Urinary bladder (tissue), 3 donors: ENCODE measurements at regions not wholly inside any gene's neighbourhood (a gene's known extent, or its start where the extent isn't known, plus 50 kb on each side); places are given as distances from the start of the nearest gene placed in this dataset.

ENCODE experiments used
- DNase-seq: peaks from one replicate; pipeline ENCODE4 v3.0.0-alpha.2; 2015; ENCODE audit errors: extremely low spot score
- H3K27ac ChIP-seq: one replicate; pipeline ENCODE4 v1.5.1; 2013; ENCODE audit warnings: low read depth, mild to moderate bottlenecking, moderate library complexity
- H3K36me3 ChIP-seq: one replicate; pipeline ENCODE4 v1.6.1; 2013; ENCODE audit warnings: mild to moderate bottlenecking, moderate library complexity; ENCODE audit not compliant: insufficient read depth
- H3K4me1 ChIP-seq: one replicate; pipeline ENCODE4 v1.6.1; 2013; ENCODE audit warnings: mild to moderate bottlenecking, moderate library complexity; ENCODE audit not compliant: insufficient read depth
- H3K4me3 ChIP-seq: one replicate; pipeline ENCODE4 v1.5.1; 2013; ENCODE audit warnings: low read depth, low read length
- WGBS: extraction: QIAGEN DNeasy Blood & Tissue Kit; methylation state at CpG from one replicate; pipeline ENCODE4 v1.1.7; 2013; 5-methylcytosine and 5-hydroxymethylcytosine counted together
- donor health status: healthy with polysubstance abuse.
- donor health status: healthy.

- H3K27ac ChIP-seq = no peak overlapping the region
- 78% methylated on average over 5 of the region's 5 CpGs for WGBS
- H3K36me3 ChIP-seq = no peaks in the 10 kb centered on the region
- H3K4me1 ChIP-seq = peaks cover 4% of the 10 kb centered on the region
- DNase-seq = no peak
- no peak overlapping the region for H3K4me3 ChIP-seq
These were observed 572.0 kb upstream of the TBX3 start for GRCh38 chr12:115255962-115256361.

GRCh38 chr12:115255257-115255656, 571.3 kb upstream of the TBX3 start:
- H3K4me3 ChIP-seq = no peak overlapping the region
- DNase-seq = no peak
- H3K27ac ChIP-seq = no peak overlapping the region
- H3K4me1 ChIP-seq = peaks cover 2% of the 10 kb centered on the region
- H3K36me3 ChIP-seq = no peaks in the 10 kb centered on the region

GRCh38 chr12:115253049-115253448, 569.1 kb upstream of the TBX3 start:
- Histone ChIP-seq H3K4me3 (no peak overlapping the region), H3K36me3 (no peaks in the 10 kb centered on the region), H3K4me1 (no peaks in the 10 kb centered on the region), H3K27ac (no peak overlapping the region)
- DNase-seq = no peak
- WGBS = 97% methylated on average over 3 of the region's 3 CpGs

GRCh38 chr12:115251727-115252126, 567.8 kb upstream of the TBX3 start:
- Histone ChIP-seq H3K27ac (no peak overlapping the region), H3K4me3 (no peak overlapping the region), H3K4me1 (no peaks in the 10 kb centered on the region), H3K36me3 (no peaks in the 10 kb centered on the region)
- 94% methylated on average over 6 of the region's 6 CpGs for WGBS
- DNase-seq = no peak

GRCh38 chr12:115249671-115250278, 565.8 kb upstream of the TBX3 start:
- 61% methylated on average over 3 of the region's 3 CpGs for WGBS
- H3K4me1 ChIP-seq = no peaks in the 10 kb centered on the region
- peak; percentile 31 for DNase-seq
- no peak overlapping the region for H3K27ac ChIP-seq
- H3K4me3 ChIP-seq = no peak overlapping the region
- H3K36me3 ChIP-seq = no peaks in the 10 kb centered on the region

GRCh38 chr12:115245020-115245419, 561.0 kb upstream of the TBX3 start:
- no peaks in the 10 kb centered on the region for H3K4me1 ChIP-seq
- H3K4me3 ChIP-seq = no peak overlapping the region
- WGBS = 78% methylated on average over 10 of the region's 10 CpGs

GRCh38 chr12:115243933-115244628, 560.1 kb upstream of the TBX3 start:
- H3K36me3 ChIP-seq = no peaks in the 10 kb centered on the region
- no peak for DNase-seq
- 89% methylated on average over 5 of the region's 5 CpGs for WGBS
- no peak overlapping the region for H3K4me3 ChIP-seq
- no peak overlapping the region for H3K27ac ChIP-seq
- no peaks in the 10 kb centered on the region for H3K4me1 ChIP-seq

More at GRCh38 chr12:115245020-115245419, 561.0 kb upstream of the TBX3 start:
- DNase-seq = no peak
- Histone ChIP-seq H3K27ac (no peak overlapping the region), H3K36me3 (no peaks in the 10 kb centered on the region)

- no peak overlapping the region for H3K27ac ChIP-seq
- DNase-seq = no peak
- H3K4me3 ChIP-seq = no peak overlapping the region
- H3K4me1 ChIP-seq = no peaks in the 10 kb centered on the region
- WGBS = 83% methylated on average over 1 of the region's 1 CpG
- H3K36me3 ChIP-seq = no peaks in the 10 kb centered on the region
These were observed 556.3 kb upstream of the TBX3 start for GRCh38 chr12:115240251-115240650.

GRCh38 chr12:115235880-115236279, 551.9 kb upstream of the TBX3 start:
- H3K4me3 ChIP-seq = no peak overlapping the region
- no peaks in the 10 kb centered on the region for H3K36me3 ChIP-seq
- no peaks in the 10 kb centered on the region for H3K4me1 ChIP-seq
- H3K27ac ChIP-seq = no peak overlapping the region
- 55% methylated on average over 1 of the region's 1 CpG for WGBS
- no peak for DNase-seq

- DNase-seq = no peak
- no peaks in the 10 kb centered on the region for H3K4me1 ChIP-seq
- 74% methylated on average over 6 of the region's 6 CpGs for WGBS
- no peaks in the 10 kb centered on the region for H3K36me3 ChIP-seq
- H3K27ac ChIP-seq = no peak overlapping the region
- no peak overlapping the region for H3K4me3 ChIP-seq
These were observed 550.0 kb upstream of the TBX3 start for GRCh38 chr12:115233891-115234543.

- Histone ChIP-seq H3K4me3 (no peak overlapping the region), H3K4me1 (no peaks in the 10 kb centered on the region), H3K27ac (no peak overlapping the region), H3K36me3 (no peaks in the 10 kb centered on the region)
- 96% methylated on average over 7 of the region's 7 CpGs for WGBS
- no peak for DNase-seq
These were observed 548.6 kb upstream of the TBX3 start for GRCh38 chr12:115232455-115233156.

GRCh38 chr12:115230606-115231005, 546.6 kb upstream of the TBX3 start:
- H3K4me3 ChIP-seq = no peak overlapping the region
- H3K27ac ChIP-seq = no peak overlapping the region
- H3K4me1 ChIP-seq = no peaks in the 10 kb centered on the region
- no peaks in the 10 kb centered on the region for H3K36me3 ChIP-seq
- DNase-seq = peak; percentile 79
- WGBS = 21% methylated on average over 6 of the region's 6 CpGs

GRCh38 chr12:115229517-115229916, 545.5 kb upstream of the TBX3 start:
- DNase-seq = no peak
- no peaks in the 10 kb centered on the region for H3K4me1 ChIP-seq
- no peak overlapping the region for H3K27ac ChIP-seq
- H3K4me3 ChIP-seq = no peak overlapping the region
- no peaks in the 10 kb centered on the region for H3K36me3 ChIP-seq
- 95% methylated on average over 4 of the region's 4 CpGs for WGBS

GRCh38 chr12:115228434-115228833, 544.5 kb upstream of the TBX3 start:
- Histone ChIP-seq H3K36me3 (no peaks in the 10 kb centered on the region), H3K4me3 (no peak overlapping the region), H3K27ac (no peak overlapping the region), H3K4me1 (no peaks in the 10 kb centered on the region)
- no peak for DNase-seq
- WGBS = 95% methylated on average over 4 of the region's 4 CpGs
